ENCODE measurements at regions not wholly inside any gene's neighbourhood (a gene's known extent, or its start where the extent isn't known, plus 50 kb on each side); places are given as distances from the start of the nearest gene placed in this dataset.

- TF ChIP-seq, protein P1, sequence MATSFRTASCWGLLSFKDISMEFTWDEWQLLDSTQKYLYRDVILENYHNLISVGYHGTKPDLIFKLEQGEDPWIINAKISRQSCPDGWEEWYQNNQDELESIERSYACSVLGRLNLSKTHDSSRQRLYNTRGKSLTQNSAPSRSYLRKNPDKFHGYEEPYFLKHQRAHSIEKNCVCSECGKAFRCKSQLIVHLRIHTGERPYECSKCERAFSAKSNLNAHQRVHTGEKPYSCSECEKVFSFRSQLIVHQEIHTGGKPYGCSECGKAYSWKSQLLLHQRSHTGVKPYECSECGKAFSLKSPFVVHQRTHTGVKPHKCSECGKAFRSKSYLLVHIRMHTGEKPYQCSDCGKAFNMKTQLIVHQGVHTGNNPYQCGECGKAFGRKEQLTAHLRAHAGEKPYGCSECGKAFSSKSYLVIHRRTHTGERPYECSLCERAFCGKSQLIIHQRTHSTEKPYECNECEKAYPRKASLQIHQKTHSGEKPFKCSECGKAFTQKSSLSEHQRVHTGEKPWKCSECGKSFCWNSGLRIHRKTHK (tag by site-specific recombination; IDR thresholded peaks at IDR 0.05), result no peak
- TF ChIP-seq SP2 (tag by site-specific recombination; IDR thresholded peaks at IDR 0.05) (no peak), ZNF670 (tag by site-specific recombination; IDR thresholded peaks at IDR 0.05; ENCODE audit: low read depth) (no peak), ZNF138 (tag by site-specific recombination; IDR thresholded peaks at IDR 0.05; ENCODE audit: borderline replicate concordance) (no peak)
Observed at GRCh38 chr12:67832155-67832554, 157.1 kb upstream of the IFNG-AS1 start (continued).

- POLR2A ChIA-PET, result no interaction called here
- Histone ChIP-seq H3K36me3 (ENCODE audit: control insufficient read depth in 2 of 2, insufficient read depth in 1 of 2, low read length in 2 of 2) (no peaks in the 10 kb centered on the region), H3K9me3 (ENCODE audit: control insufficient read depth, insufficient read depth, low read depth, low read length) (no peaks in the 10 kb centered on the region), H3K4me3 (ENCODE audit: low read depth, low read length) (no peak overlapping the region), H3K4me1 (ENCODE audit: control insufficient read depth, insufficient read depth, low read length) (no peaks in the 10 kb centered on the region), H3K27ac (ENCODE audit: extremely low read depth, low read depth, low read length) (no peak overlapping the region)
- CTCF ChIA-PET, result no interaction called here
- TF ChIP-seq ZNF529 (tag by site-specific recombination; IDR thresholded peaks at IDR 0.05; ENCODE audit: insufficient replicate concordance) (no peak), GLIS1 (tag by site-specific recombination; IDR thresholded peaks at IDR 0.05) (no peak), ZNF19 (tag by site-specific recombination; IDR thresholded peaks at IDR 0.05; ENCODE audit: low read depth) (no peak), OVOL3 (tag by site-specific recombination; IDR thresholded peaks at IDR 0.05) (no peak), ZNF544 (tag by site-specific recombination; IDR thresholded peaks at IDR 0.05) (no peak), EGR2 (tag by site-specific recombination; IDR thresholded peaks at IDR 0.05; ENCODE audit: low read depth) (no peak), PRDM10 (tag by site-specific recombination; IDR thresholded peaks at IDR 0.05) (no peak), ZNF701 (tag by site-specific recombination; IDR thresholded peaks at IDR 0.05) (no peak), GFI1B (tag by site-specific recombination; IDR thresholded peaks at IDR 0.05) (no peak), ZNF488 (tag by site-specific recombination; IDR thresholded peaks at IDR 0.05) (no peak), ZNF280D (tag by site-specific recombination; IDR thresholded peaks at IDR 0.05) (no peak), KLF10 (tag by site-specific recombination; IDR thresholded peaks at IDR 0.05) (no peak), ZFP3 (tag by site-specific recombination; IDR thresholded peaks at IDR 0.05; ENCODE audit: low read depth) (no peak), ATF2 (tag by site-specific recombination; IDR thresholded peaks at IDR 0.05; ENCODE audit: low read depth) (no peak), ZNF624 (tag by site-specific recombination; IDR thresholded peaks at IDR 0.05) (no peak), ZFP69B (tag by site-specific recombination; IDR thresholded peaks at IDR 0.05) (no peak)
- TF ChIP-seq, protein P2, sequence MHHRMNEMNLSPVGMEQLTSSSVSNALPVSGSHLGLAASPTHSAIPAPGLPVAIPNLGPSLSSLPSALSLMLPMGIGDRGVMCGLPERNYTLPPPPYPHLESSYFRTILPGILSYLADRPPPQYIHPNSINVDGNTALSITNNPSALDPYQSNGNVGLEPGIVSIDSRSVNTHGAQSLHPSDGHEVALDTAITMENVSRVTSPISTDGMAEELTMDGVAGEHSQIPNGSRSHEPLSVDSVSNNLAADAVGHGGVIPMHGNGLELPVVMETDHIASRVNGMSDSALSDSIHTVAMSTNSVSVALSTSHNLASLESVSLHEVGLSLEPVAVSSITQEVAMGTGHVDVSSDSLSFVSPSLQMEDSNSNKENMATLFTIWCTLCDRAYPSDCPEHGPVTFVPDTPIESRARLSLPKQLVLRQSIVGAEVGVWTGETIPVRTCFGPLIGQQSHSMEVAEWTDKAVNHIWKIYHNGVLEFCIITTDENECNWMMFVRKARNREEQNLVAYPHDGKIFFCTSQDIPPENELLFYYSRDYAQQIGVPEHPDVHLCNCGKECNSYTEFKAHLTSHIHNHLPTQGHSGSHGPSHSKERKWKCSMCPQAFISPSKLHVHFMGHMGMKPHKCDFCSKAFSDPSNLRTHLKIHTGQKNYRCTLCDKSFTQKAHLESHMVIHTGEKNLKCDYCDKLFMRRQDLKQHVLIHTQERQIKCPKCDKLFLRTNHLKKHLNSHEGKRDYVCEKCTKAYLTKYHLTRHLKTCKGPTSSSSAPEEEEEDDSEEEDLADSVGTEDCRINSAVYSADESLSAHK (tag by site-specific recombination; IDR thresholded peaks at IDR 0.05), result no peak
- TF ChIP-seq, protein P3, sequence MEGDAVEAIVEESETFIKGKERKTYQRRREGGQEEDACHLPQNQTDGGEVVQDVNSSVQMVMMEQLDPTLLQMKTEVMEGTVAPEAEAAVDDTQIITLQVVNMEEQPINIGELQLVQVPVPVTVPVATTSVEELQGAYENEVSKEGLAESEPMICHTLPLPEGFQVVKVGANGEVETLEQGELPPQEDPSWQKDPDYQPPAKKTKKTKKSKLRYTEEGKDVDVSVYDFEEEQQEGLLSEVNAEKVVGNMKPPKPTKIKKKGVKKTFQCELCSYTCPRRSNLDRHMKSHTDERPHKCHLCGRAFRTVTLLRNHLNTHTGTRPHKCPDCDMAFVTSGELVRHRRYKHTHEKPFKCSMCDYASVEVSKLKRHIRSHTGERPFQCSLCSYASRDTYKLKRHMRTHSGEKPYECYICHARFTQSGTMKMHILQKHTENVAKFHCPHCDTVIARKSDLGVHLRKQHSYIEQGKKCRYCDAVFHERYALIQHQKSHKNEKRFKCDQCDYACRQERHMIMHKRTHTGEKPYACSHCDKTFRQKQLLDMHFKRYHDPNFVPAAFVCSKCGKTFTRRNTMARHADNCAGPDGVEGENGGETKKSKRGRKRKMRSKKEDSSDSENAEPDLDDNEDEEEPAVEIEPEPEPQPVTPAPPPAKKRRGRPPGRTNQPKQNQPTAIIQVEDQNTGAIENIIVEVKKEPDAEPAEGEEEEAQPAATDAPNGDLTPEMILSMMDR (tag by site-specific recombination; IDR thresholded peaks at IDR 0.05), result no peak
Observed at GRCh38 chr12:67833602-67834001, 155.6 kb upstream of the IFNG-AS1 start.

All from HEK293 (cell line).